SK-N-SH treated with all-trans-retinoic acid at 6 μM for 48 hours (cell line): ENCODE measurements at regions not wholly inside any gene's neighbourhood (a gene's known extent, or its start where the extent isn't known, plus 50 kb on each side); places are given as distances from the start of the nearest gene placed in this dataset.

Experiments used
- ATAC-seq: fragments of 200-7000 bp; cut with Tn5 transposase; 3 replicates; pipeline ENCODE4 v1.9.1; 2020; ENCODE audit warnings: mild to moderate bottlenecking, moderate library complexity
- BACH2 ChIP-seq: fragments of 250-450 bp; sonication (Bioruptor Pico); IDR thresholded peaks from 2 replicates; pipeline ENCODE4 v1.9.0; 2021; ENCODE audit warnings: mild to moderate bottlenecking, borderline replicate concordance
- CREB5 ChIP-seq: fragments of 250-450 bp; sonication (Bioruptor Pico); IDR thresholded peaks from 2 replicates; pipeline ENCODE4 v1.5.1; 2020; ENCODE audit warnings: low read depth, mild to moderate bottlenecking, moderate library complexity
- CSDC2 ChIP-seq: fragments of 250-450 bp; sonication (Bioruptor Pico); IDR thresholded peaks from 2 replicates; pipeline ENCODE4 v1.5.0; 2020; ENCODE audit warnings: mild to moderate bottlenecking, moderate library complexity
- CSRNP3 ChIP-seq: fragments of 250-450 bp; sonication (Bioruptor Pico); IDR thresholded peaks from 2 replicates; pipeline ENCODE4 v1.5.1; 2021; ENCODE audit warnings: mild to moderate bottlenecking, moderate library complexity
- ESRRG ChIP-seq: fragments of 250-450 bp; sonication (Bioruptor Pico); IDR thresholded peaks from 2 replicates; pipeline ENCODE4 v1.6.1; 2021; ENCODE audit warnings: mild to moderate bottlenecking
- GLIS3 ChIP-seq: fragments of 250-450 bp; sonication (Bioruptor Pico); IDR thresholded peaks from 2 replicates; pipeline ENCODE4 v1.5.0; 2020; ENCODE audit warnings: mild to moderate bottlenecking, moderate library complexity
- ISL1 ChIP-seq: fragments of 250-450 bp; sonication (Bioruptor Pico); IDR thresholded peaks from 2 replicates; pipeline ENCODE4 v2.1.2; 2022; ENCODE audit warnings: mild to moderate bottlenecking, moderate library complexity
- PATZ1 ChIP-seq: fragments of 250-450 bp; sonication (Bioruptor Pico); IDR thresholded peaks from 2 replicates; pipeline ENCODE4 v1.8.0; 2020; ENCODE audit warnings: mild to moderate bottlenecking, moderate library complexity, borderline replicate concordance
- POU6F1 ChIP-seq: fragments of 250-450 bp; sonication (Bioruptor Pico); IDR thresholded peaks from 2 replicates; pipeline ENCODE4 v1.8.0; 2021; ENCODE audit warnings: low read depth, mild to moderate bottlenecking, moderate library complexity, borderline replicate concordance
- PPARA ChIP-seq: fragments of 250-450 bp; sonication (Bioruptor Pico); IDR thresholded peaks from 2 replicates; pipeline ENCODE4 v1.5.0; 2020; ENCODE audit warnings: mild to moderate bottlenecking, borderline replicate concordance
- RARB ChIP-seq: fragments of 250-450 bp; sonication (Bioruptor Pico); IDR thresholded peaks from 2 replicates; pipeline ENCODE4 v1.8.0; 2021; ENCODE audit warnings: mild to moderate bottlenecking, moderate library complexity
- SNAI2 ChIP-seq: fragments of 250-450 bp; sonication (Bioruptor Pico); IDR thresholded peaks from 2 replicates; pipeline ENCODE4 v1.5.0; 2020; ENCODE audit warnings: mild to moderate bottlenecking, moderate library complexity
- TCF4 ChIP-seq: fragments of 250-450 bp; sonication (Bioruptor Pico); IDR thresholded peaks from 2 replicates; pipeline ENCODE4 v1.8.0; 2021; ENCODE audit warnings: mild to moderate bottlenecking, moderate library complexity, borderline replicate concordance
- TSHZ2 ChIP-seq: fragments of 250-450 bp; sonication (Bioruptor Pico); IDR thresholded peaks from 2 replicates; pipeline ENCODE4 v1.5.0; 2020; ENCODE audit warnings: mild to moderate bottlenecking, moderate library complexity
- ZFP3 ChIP-seq: fragments of 250-450 bp; sonication (Bioruptor Pico); IDR thresholded peaks from 2 replicates; pipeline ENCODE4 v1.5.0; 2020; ENCODE audit warnings: mild to moderate bottlenecking, moderate library complexity
- ZFP30 ChIP-seq: fragments of 450-650 bp; formaldehyde crosslinking; IDR thresholded peaks from 2 replicates; pipeline ENCODE4 v1.5.0; 2022; ENCODE audit warnings: mild to moderate bottlenecking, moderate library complexity
- ZNF565 ChIP-seq: fragments of 450-650 bp; formaldehyde crosslinking; conservative IDR thresholded peaks from 2 replicates; pipeline ENCODE4 v1.5.0; 2020; ENCODE audit warnings: low read depth, mild to moderate bottlenecking, moderate library complexity
- ZNF70 ChIP-seq: fragments of 450-650 bp; formaldehyde crosslinking; IDR thresholded peaks from 2 replicates; pipeline ENCODE4 v1.5.0; 2020; ENCODE audit warnings: mild to moderate bottlenecking, moderate library complexity
- ZNF8 ChIP-seq: fragments of 450-650 bp; formaldehyde crosslinking; IDR thresholded peaks from 2 replicates; pipeline ENCODE4 v1.5.0; 2020; ENCODE audit warnings: mild to moderate bottlenecking, moderate library complexity

- TF ChIP-seq ESRRG (no peak), CREB5 (CRISPR knock-in tag) (no peak), ZFP30 (CRISPR knock-in tag) (no peak), TSHZ2 (CRISPR knock-in tag) (no peak), ZNF70 (CRISPR knock-in tag) (no peak), SNAI2 (CRISPR knock-in tag) (no peak), CSDC2 (CRISPR knock-in tag) (no peak), ZNF565 (CRISPR knock-in tag) (no peak)
- TF ChIP-seq, all 23 proteins: peak for 0
These were observed 85.7 kb downstream of the SLC4A3 start (continued) for GRCh38 chr2:219713110-219713509.

- TF ChIP-seq SNAI2 (CRISPR knock-in tag) (no peak), ISL1 (no peak), PATZ1 (no peak), RARB (CRISPR knock-in tag) (no peak), ESRRG (no peak), BACH2 (CRISPR knock-in tag) (no peak), GLIS3 (CRISPR knock-in tag) (no peak), ZNF8 (CRISPR knock-in tag) (no peak), TSHZ2 (CRISPR knock-in tag) (no peak), ZFP3 (CRISPR knock-in tag) (no peak), TCF4 (CRISPR knock-in tag) (no peak), ZNF70 (CRISPR knock-in tag) (no peak), CSRNP3 (CRISPR knock-in tag) (no peak), POU6F1 (CRISPR knock-in tag) (no peak), PPARA (CRISPR knock-in tag) (no peak), CSDC2 (CRISPR knock-in tag) (no peak)
- ATAC-seq = no peak
These were observed 87.4 kb downstream of the SLC4A3 start for GRCh38 chr2:219714681-219715400.
